Body of pancreas (tissue), 4 donors: ENCODE measurements at regions not wholly inside any gene's neighbourhood (a gene's known extent, or its start where the extent isn't known, plus 50 kb on each side); places are given as distances from the start of the nearest gene placed in this dataset.
"Not testable (repeated sequence)": the region's sequence is repeated elsewhere in the genome, so short reads cannot be mapped to it uniquely, and the experiment has no call there.

ENCODE experiments used
- ATAC-seq: fragments of 150-250 bp; one replicate; pipeline ENCODE4 v1.9.1; 2016
- DNase-seq, 4 donors: peaks; one replicate each; pipeline ENCODE4 v3.0.0-alpha.2; 2019
- H3K27ac ChIP-seq, 4 donors: fragments of 200-600 bp; sonication (generic); 1 replicate in 3 of 4; 2 replicates in 1 of 4; pipeline versions ENCODE4 v1.5.1 to v1.6.1; 2016 to 2019; ENCODE audit warnings: mild to moderate bottlenecking in 1 of 4, mixed read lengths in 1 of 4, moderate library complexity in 1 of 4
- H3K27me3 ChIP-seq, 2 donors: fragments of 200-600 bp; sonication (generic); one replicate each; pipeline ENCODE4 v1.6.0; 2016; ENCODE audit warnings: mild to moderate bottlenecking in 1 of 2
- H3K36me3 ChIP-seq, 2 donors: fragments of 200-600 bp; sonication (generic); replicated peaks in 1 of 2; 2 replicates each; pipeline ENCODE4 v1.5.1; 2016; ENCODE audit warnings: low read depth in 2 of 2; ENCODE audit not compliant: insufficient read depth in 1 of 2
- H3K4me1 ChIP-seq: fragments of 200-600 bp; sonication (generic); one replicate; pipeline ENCODE4 v1.6.0; 2016
- H3K4me3 ChIP-seq, 2 donors: fragments of 200-600 bp; sonication (generic); 1 replicate in 1 of 2; 2 replicates in 1 of 2; pipeline ENCODE4 v1.5.1; 2016 to 2019
- H3K9me3 ChIP-seq, 3 donors: fragments of 200-600 bp; sonication (generic); 1 replicate in 2 of 3; 2 replicates in 1 of 3; pipeline ENCODE4 v1.5.1; 2016
- POLR2A ChIP-seq, 3 donors: fragments of 450-650 bp; IDR thresholded peaks; one replicate each; pipeline ENCODE4 v1.6.1; 2016; ENCODE audit warnings: antibody characterized with exemption in 3 of 3, mild to moderate bottlenecking in 2 of 3
- WGBS, 2 donors: methylation state at CpG; one replicate each; pipeline ENCODE4 v1.1.5; 2017; 5-methylcytosine and 5-hydroxymethylcytosine counted together
- intact Hi-C: fragments of 100-400 bp; cut with DNase I; formaldehyde crosslinking; loops from one replicate; pipeline ENCODE4 v1.15.1; 2023
- TF ChIP-seq, protein P1 (sequence below), 7 experiments: fragments of 450-650 bp in 4 of 7; fragments of 200-600 bp in 3 of 7; sonication (generic) in 3 of 7; IDR thresholded peaks; one replicate each; pipeline ENCODE4 v1.5.1; 2016 to 2019; ENCODE audit warnings: antibody characterized with exemption in 7 of 7

DNA sequence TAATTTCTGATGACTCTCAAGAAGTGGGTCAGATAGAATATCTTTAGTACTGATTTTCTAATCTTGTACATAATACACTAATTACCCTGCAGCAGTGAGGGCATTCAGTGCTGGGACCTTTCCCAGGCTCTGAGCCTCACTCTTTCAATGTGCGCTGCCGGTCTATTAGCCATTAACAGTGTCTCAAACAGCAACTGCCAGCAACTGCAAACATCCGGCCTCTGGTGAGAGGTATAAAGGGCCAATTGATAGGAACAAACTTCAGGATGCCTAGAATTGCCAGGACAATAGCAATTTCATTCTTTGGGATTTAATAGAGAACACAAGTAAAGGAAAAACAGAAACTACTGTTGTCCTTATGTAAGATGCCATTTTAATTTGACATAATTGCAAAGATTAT is 604.4 kb upstream of the SPRY2 start:
- no peak overlapping the region for H3K27ac ChIP-seq
- no peaks in the 10 kb centered on the region for H3K4me1 ChIP-seq
- 11 to 19% methylated on average over 3 of the region's 3 CpGs for WGBS, 2 donors
- intact Hi-C loops: no loop called here
- no peaks in the 10 kb centered on the region for H3K9me3 ChIP-seq
- no peak overlapping the region for H3K4me3 ChIP-seq
- no peak for ATAC-seq
- no peaks in the 10 kb centered on the region for H3K36me3 ChIP-seq
- no peaks in the 10 kb centered on the region for H3K27me3 ChIP-seq
- TF ChIP-seq POLR2A (IDR thresholded peaks at IDR 0.05): no peak
- TF ChIP-seq, protein P1, sequence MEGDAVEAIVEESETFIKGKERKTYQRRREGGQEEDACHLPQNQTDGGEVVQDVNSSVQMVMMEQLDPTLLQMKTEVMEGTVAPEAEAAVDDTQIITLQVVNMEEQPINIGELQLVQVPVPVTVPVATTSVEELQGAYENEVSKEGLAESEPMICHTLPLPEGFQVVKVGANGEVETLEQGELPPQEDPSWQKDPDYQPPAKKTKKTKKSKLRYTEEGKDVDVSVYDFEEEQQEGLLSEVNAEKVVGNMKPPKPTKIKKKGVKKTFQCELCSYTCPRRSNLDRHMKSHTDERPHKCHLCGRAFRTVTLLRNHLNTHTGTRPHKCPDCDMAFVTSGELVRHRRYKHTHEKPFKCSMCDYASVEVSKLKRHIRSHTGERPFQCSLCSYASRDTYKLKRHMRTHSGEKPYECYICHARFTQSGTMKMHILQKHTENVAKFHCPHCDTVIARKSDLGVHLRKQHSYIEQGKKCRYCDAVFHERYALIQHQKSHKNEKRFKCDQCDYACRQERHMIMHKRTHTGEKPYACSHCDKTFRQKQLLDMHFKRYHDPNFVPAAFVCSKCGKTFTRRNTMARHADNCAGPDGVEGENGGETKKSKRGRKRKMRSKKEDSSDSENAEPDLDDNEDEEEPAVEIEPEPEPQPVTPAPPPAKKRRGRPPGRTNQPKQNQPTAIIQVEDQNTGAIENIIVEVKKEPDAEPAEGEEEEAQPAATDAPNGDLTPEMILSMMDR (IDR thresholded peaks at IDR 0.05): no peak
- peak in 3 of 4 donors; percentile 11 to 31 (median 22) for DNase-seq

DNA sequence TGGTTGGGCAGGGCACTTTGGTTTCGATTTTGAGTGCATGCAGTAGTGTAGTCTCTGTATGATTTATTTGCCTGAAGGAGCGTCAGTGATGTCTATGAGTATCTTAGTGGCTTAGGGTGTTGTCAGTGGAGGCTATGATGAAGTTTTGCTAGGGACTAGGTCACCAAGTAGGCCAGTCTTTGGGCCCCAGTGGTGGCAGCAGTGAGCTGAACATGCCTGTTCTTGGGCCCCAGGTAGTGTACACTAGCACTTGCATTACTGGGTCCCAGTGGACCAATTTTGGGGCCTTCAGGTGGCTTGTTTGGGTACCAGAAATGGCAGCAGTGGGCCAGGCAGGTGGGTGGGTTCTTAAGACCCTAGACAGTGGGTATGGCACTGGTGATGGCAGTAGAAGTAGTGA is 598.7 kb upstream of the SPRY2 start:
- no peak overlapping the region for H3K4me3 ChIP-seq
- DNase-seq: no peak
- H3K9me3 ChIP-seq: no peaks in the 10 kb centered on the region
- no peaks in the 10 kb centered on the region for H3K27me3 ChIP-seq
- intact Hi-C loops: no loop called here
- no peaks in the 10 kb centered on the region for H3K36me3 ChIP-seq
- no peaks in the 10 kb centered on the region for H3K4me1 ChIP-seq
- H3K27ac ChIP-seq: no peak overlapping the region
- TF ChIP-seq, protein P1 (IDR thresholded peaks at IDR 0.05): no peak
- no peak for TF ChIP-seq POLR2A (IDR thresholded peaks at IDR 0.05)
- ATAC-seq: no peak
- WGBS, 2 donors: 72 to 78% methylated on average over 2 of the region's 2 CpGs

DNA sequence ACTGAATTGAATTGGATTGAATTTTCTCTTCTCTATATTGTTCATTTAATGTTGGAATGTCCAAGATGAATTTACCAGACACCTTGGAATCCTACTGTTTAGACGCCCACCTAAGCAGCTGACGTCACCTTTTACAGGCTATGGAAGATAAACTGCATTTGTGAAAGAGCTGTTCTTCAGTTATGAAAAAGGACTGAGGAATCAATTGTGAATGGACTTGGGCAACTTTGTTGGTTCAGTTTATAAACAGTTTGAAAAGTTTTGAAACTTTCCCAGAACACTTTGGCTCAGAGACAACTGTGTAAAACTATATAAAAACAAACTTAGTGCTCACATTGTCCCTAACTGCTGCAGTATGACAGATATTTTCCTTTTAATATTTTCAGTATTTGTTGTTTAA is 590.8 kb upstream of the SPRY2 start:
- WGBS, 2 donors: 55 to 71% methylated on average over 2 of the region's 2 CpGs
- Histone ChIP-seq H3K27me3 (no peaks in the 10 kb centered on the region), H3K27ac (no peak overlapping the region), H3K9me3 (no peaks in the 10 kb centered on the region), H3K4me1 (no peaks in the 10 kb centered on the region), H3K4me3 (no peak overlapping the region), H3K36me3 (no peaks in the 10 kb centered on the region)
- intact Hi-C loops: no loop called here
- DNase-seq (no peak), ATAC-seq (no peak)
- TF ChIP-seq POLR2A (IDR thresholded peaks at IDR 0.05): no peak
- TF ChIP-seq, protein P1 (IDR thresholded peaks at IDR 0.05): no peak

DNA sequence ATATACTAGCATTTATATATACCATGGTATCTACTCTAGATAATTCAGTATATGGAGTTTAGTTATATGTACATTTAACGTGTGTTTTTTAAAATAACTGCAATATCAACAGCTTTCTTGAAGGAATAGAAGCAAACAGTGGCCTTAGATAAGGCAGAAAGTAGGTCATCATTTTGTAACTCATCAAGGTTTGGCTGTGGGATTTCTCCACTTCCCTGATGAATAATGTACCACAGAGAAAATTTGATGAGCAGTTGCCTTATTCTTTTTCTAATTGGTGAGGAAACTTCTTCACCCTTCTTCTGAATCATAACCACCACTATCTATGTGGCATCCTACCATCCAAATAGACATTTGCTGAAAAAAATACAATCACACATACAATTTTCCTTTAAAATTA is 590.2 kb upstream of the SPRY2 start:
- intact Hi-C loops: no loop called here
- DNase-seq: no peak
- WGBS, 2 donors: 27 to 35% methylated on average over 1 of the region's 1 CpG
- Histone ChIP-seq H3K36me3 (no peaks in the 10 kb centered on the region), H3K27me3 (no peaks in the 10 kb centered on the region), H3K27ac (no peak overlapping the region), H3K4me1 (no peaks in the 10 kb centered on the region), H3K9me3 (no peaks in the 10 kb centered on the region), H3K4me3 (no peak overlapping the region)
- no peak for ATAC-seq
- TF ChIP-seq, protein P1 (IDR thresholded peaks at IDR 0.05): no peak
- no peak for TF ChIP-seq POLR2A (IDR thresholded peaks at IDR 0.05)

DNA sequence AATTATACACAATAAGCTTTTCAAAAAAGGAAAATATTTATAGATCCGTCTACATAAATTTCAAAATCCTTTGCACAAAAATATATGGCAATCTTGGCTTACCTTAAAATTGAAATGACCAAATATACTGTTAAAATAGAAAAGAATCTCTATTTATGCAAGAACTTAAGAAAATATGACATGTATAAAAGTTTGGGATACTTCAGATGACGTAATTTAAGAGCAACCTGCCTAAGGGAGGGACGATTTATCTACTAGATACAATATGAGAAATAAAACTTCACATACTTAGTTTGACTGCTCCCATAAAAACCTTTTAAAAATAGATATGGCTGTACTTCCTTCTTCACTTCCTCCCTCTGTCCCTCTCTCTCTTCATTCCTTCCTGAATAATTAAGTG is 587.3 kb upstream of the SPRY2 start:
- Histone ChIP-seq H3K36me3 (no peaks in the 10 kb centered on the region), H3K27me3 (no peaks in the 10 kb centered on the region), H3K27ac (no peak overlapping the region), H3K4me3 (no peak overlapping the region), H3K9me3 (no peaks in the 10 kb centered on the region), H3K4me1 (no peaks in the 10 kb centered on the region)
- no peak for TF ChIP-seq POLR2A (IDR thresholded peaks at IDR 0.05)
- DNase-seq (no peak), ATAC-seq (no peak)
- 73 to 75% methylated on average over 3 of the region's 3 CpGs for WGBS, 2 donors
- intact Hi-C loops: no loop called here

DNA sequence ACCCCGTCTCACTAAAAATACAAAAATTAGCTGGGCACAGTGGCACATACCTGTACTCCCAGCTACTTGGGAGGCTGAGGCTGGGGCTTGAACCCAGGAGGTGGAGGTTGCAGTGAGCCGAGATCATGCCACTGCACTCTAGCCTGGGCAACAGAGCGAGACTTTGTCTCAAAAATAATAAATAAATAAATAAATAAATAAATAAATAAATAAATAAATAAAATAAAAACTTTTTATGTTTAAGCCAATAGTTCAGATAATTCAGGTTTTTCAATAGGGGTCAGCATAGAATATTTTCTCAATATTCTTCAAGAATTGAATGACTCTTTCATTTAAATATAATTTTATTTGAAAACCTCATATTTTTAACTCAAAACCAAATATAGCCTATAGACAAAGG is 585.1 kb upstream of the SPRY2 start:
- H3K36me3 ChIP-seq, H3K27ac ChIP-seq, H3K9me3 ChIP-seq, ATAC-seq, DNase-seq, H3K4me1 ChIP-seq, intact Hi-C loops, H3K27me3 ChIP-seq, H3K4me3 ChIP-seq: not testable (repeated sequence)
- 86 to 92% methylated on average over 3 of the region's 3 CpGs for WGBS, 2 donors
